IMR-90 (cell line): ENCODE measurements at regions not wholly inside any gene's neighbourhood (a gene's known extent, or its start where the extent isn't known, plus 50 kb on each side); places are given as distances from the start of the nearest gene placed in this dataset.

Experiments
- CHD1 ChIP-seq: IDR thresholded peaks from 2 replicates; pipeline ENCODE4 v1.6.1; 2012; ENCODE audit warnings: low read depth, low read length, improper control_type of control experiment
- POLR2A ChIP-seq: IDR thresholded peaks from 2 replicates; pipeline ENCODE4 v1.6.1; 2012; ENCODE audit warnings: mild to moderate bottlenecking, low read depth, low read length
- RAD21 ChIP-seq: IDR thresholded peaks from 2 replicates; pipeline ENCODE4 v1.6.1; 2012; ENCODE audit warnings: low read length, improper control_type of control experiment
- RCOR1 ChIP-seq: IDR thresholded peaks from 2 replicates; pipeline ENCODE4 v1.6.1; 2012; ENCODE audit warnings: mild to moderate bottlenecking, low read length, improper control_type of control experiment; ENCODE audit not compliant: insufficient replicate concordance
- TF ChIP-seq, protein P1 (sequence below): conservative IDR thresholded peaks from 2 replicates; pipeline ENCODE4 v1.5.1; 2012; ENCODE audit warnings: mild to moderate bottlenecking, low read depth, low read length, improper control_type of control experiment
- TF ChIP-seq, protein P2 (sequence below): fragments of 150-350 bp; IDR thresholded peaks from 2 replicates; pipeline ENCODE4 v1.6.1; 2017; ENCODE audit warnings: mild to moderate bottlenecking, antibody characterized with exemption, low read length, low read depth

DNA sequence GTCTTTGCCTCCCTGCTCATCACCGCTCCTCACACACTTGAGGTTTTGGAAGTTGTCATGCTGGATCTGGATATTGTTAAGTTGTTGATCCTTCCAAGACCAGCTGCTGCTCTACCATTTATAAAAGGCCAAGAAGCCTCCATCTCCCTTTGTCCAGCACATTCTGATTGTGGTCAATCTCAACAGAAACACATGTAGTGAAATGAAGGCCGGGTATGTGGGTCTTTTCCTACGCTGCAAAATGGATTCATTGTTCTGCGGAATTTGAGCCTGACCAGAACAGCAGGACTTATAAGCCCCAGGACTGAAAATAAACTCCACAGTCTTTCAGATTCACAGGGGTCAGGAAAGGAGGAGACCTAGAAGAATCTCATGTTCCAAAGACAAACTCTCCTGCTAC is 238.4 kb downstream of the CMPK2 start:
- TF ChIP-seq, protein P1, sequence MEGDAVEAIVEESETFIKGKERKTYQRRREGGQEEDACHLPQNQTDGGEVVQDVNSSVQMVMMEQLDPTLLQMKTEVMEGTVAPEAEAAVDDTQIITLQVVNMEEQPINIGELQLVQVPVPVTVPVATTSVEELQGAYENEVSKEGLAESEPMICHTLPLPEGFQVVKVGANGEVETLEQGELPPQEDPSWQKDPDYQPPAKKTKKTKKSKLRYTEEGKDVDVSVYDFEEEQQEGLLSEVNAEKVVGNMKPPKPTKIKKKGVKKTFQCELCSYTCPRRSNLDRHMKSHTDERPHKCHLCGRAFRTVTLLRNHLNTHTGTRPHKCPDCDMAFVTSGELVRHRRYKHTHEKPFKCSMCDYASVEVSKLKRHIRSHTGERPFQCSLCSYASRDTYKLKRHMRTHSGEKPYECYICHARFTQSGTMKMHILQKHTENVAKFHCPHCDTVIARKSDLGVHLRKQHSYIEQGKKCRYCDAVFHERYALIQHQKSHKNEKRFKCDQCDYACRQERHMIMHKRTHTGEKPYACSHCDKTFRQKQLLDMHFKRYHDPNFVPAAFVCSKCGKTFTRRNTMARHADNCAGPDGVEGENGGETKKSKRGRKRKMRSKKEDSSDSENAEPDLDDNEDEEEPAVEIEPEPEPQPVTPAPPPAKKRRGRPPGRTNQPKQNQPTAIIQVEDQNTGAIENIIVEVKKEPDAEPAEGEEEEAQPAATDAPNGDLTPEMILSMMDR = no peak
- TF ChIP-seq RCOR1 (no peak), CHD1 (no peak), POLR2A (no peak), RAD21 (no peak)
- TF ChIP-seq, protein P2, sequence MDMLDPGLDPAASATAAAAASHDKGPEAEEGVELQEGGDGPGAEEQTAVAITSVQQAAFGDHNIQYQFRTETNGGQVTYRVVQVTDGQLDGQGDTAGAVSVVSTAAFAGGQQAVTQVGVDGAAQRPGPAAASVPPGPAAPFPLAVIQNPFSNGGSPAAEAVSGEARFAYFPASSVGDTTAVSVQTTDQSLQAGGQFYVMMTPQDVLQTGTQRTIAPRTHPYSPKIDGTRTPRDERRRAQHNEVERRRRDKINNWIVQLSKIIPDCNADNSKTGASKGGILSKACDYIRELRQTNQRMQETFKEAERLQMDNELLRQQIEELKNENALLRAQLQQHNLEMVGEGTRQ = no peak
